K562 (cell line): ENCODE measurements at regions not wholly inside any gene's neighbourhood (a gene's known extent, or its start where the extent isn't known, plus 50 kb on each side); places are given as distances from the start of the nearest gene placed in this dataset.

Experiments used
- ATAC-seq: fragments of 200-7000 bp; cut with Tn5 transposase; 3 replicates; pipeline ENCODE4 v1.9.1; 2020; ENCODE audit warnings: moderate library complexity
- BruUV-seq: library from RNA; stranded (reverse); fragments of 400-500 nt; replicated peaks from 2 replicates; lab custom pipeline; 2021; lab: Mats Ljungman, UMichigan
- CTCF ChIA-PET: fragments of 300-600 bp; formaldehyde crosslinking; extraction: SDS; loops from one replicate; lab custom pipeline; 2021; ENCODE audit warnings: low intra/inter-chr PET ratio; lab: Yijun Ruan, JAX
- POLR2A ChIA-PET: fragments of 300-600, 350-650 bp; sonication (Branson Sonifier 250); formaldehyde crosslinking; extraction: SDS; loops from one replicate; lab custom pipeline; 2021; ENCODE audit warnings: antibody characterized with exemption, inconsistent platforms; lab: Yijun Ruan, JAX
- DNase-seq, 4 experiments: peaks; one replicate each; pipeline versions ENCODE4 v3.0.0 to v3.0.0-alpha.2; 2011 to 2018; ENCODE audit warnings: low spot score in 3 of 4, mixed read lengths in 3 of 4; ENCODE audit errors: extremely low read depth in 1 of 4
- FAIRE-seq: peaks from 2 replicates; lab custom pipeline; 2011; peaks lifted over from hg19 to GRCh38; lab: Jason Lieb, UNC
- H2AFZ ChIP-seq: 2 replicates; pipeline ENCODE4 v1.6.0; 2011; ENCODE audit warnings: low read depth, low read length, control low read depth, inconsistent platforms
- H3K27ac ChIP-seq: fragments of 200-600 bp; 3 replicates; pipeline ENCODE4 v1.8.0; 2011; ENCODE audit warnings: low read depth, mild to moderate bottlenecking, control low read depth, inconsistent platforms, low read length, moderate library complexity, mixed read lengths; ENCODE audit errors: extremely low read depth
- H3K27me3 ChIP-seq, 2 experiments: fragments of 300-600 bp in 1 of 2; 2 replicates in 1 of 2; 3 replicates in 1 of 2; pipeline versions ENCODE4 v1.6.0 to v1.8.0; 2011; ENCODE audit warnings: inconsistent platforms in 2 of 2, low read length in 2 of 2, mild to moderate bottlenecking in 1 of 2, mixed read lengths in 1 of 2, moderate library complexity in 1 of 2; ENCODE audit not compliant: control insufficient read depth in 2 of 2, insufficient read depth in 2 of 2
- H3K36me3 ChIP-seq: fragments of 300-600 bp; 3 replicates; pipeline ENCODE4 v1.8.0; 2011; ENCODE audit warnings: mild to moderate bottlenecking, low read length, inconsistent platforms; ENCODE audit not compliant: control insufficient read depth, insufficient read depth
- H3K4me1 ChIP-seq, 2 experiments: fragments of 200-600 bp in 1 of 2; replicated peaks in 1 of 2; 2 replicates in 1 of 2; 3 replicates in 1 of 2; pipeline versions ENCODE4 v1.5.1 to v1.8.0; 2011; ENCODE audit warnings: inconsistent platforms in 2 of 2, low read length in 2 of 2, mild to moderate bottlenecking in 1 of 2, mixed read lengths in 1 of 2, moderate library complexity in 1 of 2; ENCODE audit not compliant: control insufficient read depth in 2 of 2, insufficient read depth in 2 of 2
- H3K4me2 ChIP-seq: 2 replicates; pipeline ENCODE4 v1.6.1; 2011; ENCODE audit warnings: low read length, control low read depth, inconsistent platforms, mixed read lengths; ENCODE audit not compliant: insufficient read depth
- H3K4me3 ChIP-seq: fragments of 200-600 bp; sonication (generic), shearing (Covaris generic); 2 replicates; pipeline ENCODE4 v1.5.1; 2016; ENCODE audit warnings: control low read depth, inconsistent platforms
- H3K79me2 ChIP-seq: fragments of 200-600 bp; 3 replicates; pipeline ENCODE4 v1.8.0; 2011; ENCODE audit warnings: low read length, inconsistent platforms; ENCODE audit not compliant: control insufficient read depth, insufficient read depth
- H3K9ac ChIP-seq, 2 experiments: 2 replicates each; pipeline versions ENCODE4 v1.6.0 to v1.6.1; 2011; ENCODE audit warnings: low read depth in 2 of 2, low read length in 2 of 2, control low read depth in 1 of 2, inconsistent platforms in 1 of 2, mild to moderate bottlenecking in 1 of 2, mixed read lengths in 1 of 2; ENCODE audit not compliant: insufficient read depth in 1 of 2
- H3K9me1 ChIP-seq: one replicate; pipeline ENCODE4 v1.6.0; 2011; ENCODE audit warnings: inconsistent platforms, mild to moderate bottlenecking, low read length, moderate library complexity; ENCODE audit not compliant: control insufficient read depth, insufficient read depth
- H3K9me3 ChIP-seq: replicated peaks from 2 replicates; pipeline ENCODE4 v1.5.1; 2011; ENCODE audit warnings: low read depth, low read length, inconsistent platforms; ENCODE audit not compliant: control insufficient read depth, insufficient read depth
- H4K20me1 ChIP-seq: replicated peaks from 2 replicates; pipeline ENCODE4 v1.6.1; 2011; ENCODE audit warnings: low read length, inconsistent platforms, mixed read lengths; ENCODE audit not compliant: control insufficient read depth, insufficient read depth
- CEBPG ChIP-seq, 3 experiments: fragments of 200-800 bp in 1 of 3; sonication (Bioruptor generic) in 1 of 3; sonication (generic) in 1 of 3; formaldehyde crosslinking in 1 of 3; IDR thresholded peaks in 2 of 3; conservative IDR thresholded peaks in 1 of 3; 2 replicates each; pipeline versions ENCODE4 v1.6.1 to v1.8.0; 2016 to 2022; ENCODE audit warnings: missing compliant biosample characterization in 2 of 3, missing genetic modification characterization in 2 of 3, mild to moderate bottlenecking in 1 of 3, missing genetic modification reagents in 1 of 3
- CHD4 ChIP-seq: fragments of 200-600 bp; sonication (generic); IDR thresholded peaks from 3 replicates; pipeline ENCODE4 v1.6.1; 2012; ENCODE audit warnings: low read depth, mild to moderate bottlenecking, mixed read lengths, low read length, inconsistent platforms; ENCODE audit not compliant: insufficient read depth, insufficient replicate concordance, poor library complexity, severe bottlenecking
- ERF ChIP-seq: fragments of 450-650 bp; formaldehyde crosslinking; IDR thresholded peaks from 2 replicates; pipeline ENCODE4 v1.4.0; 2020; ENCODE audit warnings: mild to moderate bottlenecking, mixed read lengths
- HIVEP1 ChIP-seq: fragments of 250-450 bp; sonication (Bioruptor Pico); IDR thresholded peaks from 2 replicates; pipeline ENCODE4 v1.4.0; 2020; ENCODE audit warnings: mild to moderate bottlenecking
- L3MBTL2 ChIP-seq: fragments of 450-650 bp; IDR thresholded peaks from 2 replicates; pipeline ENCODE4 v1.6.1; 2016; ENCODE audit warnings: mild to moderate bottlenecking, moderate library complexity
- POLR2AphosphoS2 ChIP-seq: IDR thresholded peaks from 2 replicates; pipeline ENCODE4 v1.6.1; 2012; ENCODE audit warnings: low read length, improper control_type of control experiment
- RAD21 ChIP-seq, 2 experiments: fragments of 250-450 bp in 1 of 2; fragments of 450-650 bp in 1 of 2; sonication (Bioruptor Pico) in 1 of 2; formaldehyde crosslinking in 1 of 2; IDR thresholded peaks in 1 of 2; conservative IDR thresholded peaks in 1 of 2; 2 replicates each; pipeline versions ENCODE4 v1.4.0 to v1.8.0; 2020 to 2022; ENCODE audit warnings: mild to moderate bottlenecking in 2 of 2, moderate library complexity in 1 of 2
- SNRNP70 ChIP-seq: fragments of 200-400 bp; formaldehyde crosslinking; optimal IDR thresholded peaks from 2 replicates; pipeline ENCODE3; 2017; ENCODE audit warnings: low read depth, low read length
- TRIM24 ChIP-seq, 2 experiments: fragments of 450-650 bp; IDR thresholded peaks; 2 replicates each; pipeline ENCODE4 v1.6.1; 2016
- ZNF217 ChIP-seq: sonication (generic); formaldehyde crosslinking; IDR thresholded peaks from 2 replicates; pipeline ENCODE4 v1.8.0; 2022; ENCODE audit warnings: mild to moderate bottlenecking, missing genetic modification reagents
- ZSCAN32 ChIP-seq: fragments of 450-650 bp; formaldehyde crosslinking; IDR thresholded peaks from 2 replicates; pipeline ENCODE4 v1.4.0; 2020; ENCODE audit warnings: mild to moderate bottlenecking, moderate library complexity
- WGBS: fragments of 100-300 bp; shearing (Covaris generic); methylation state at CpG from one replicate; pipeline ENCODE4 v1.1.6; 2016; ENCODE audit warnings: low coverage, mixed read lengths; ENCODE audit not compliant: insufficient coverage; ENCODE audit errors: missing lambda C conversion rate; 5-methylcytosine and 5-hydroxymethylcytosine counted together
- in situ Hi-C: fragments of 300-500 bp; cut with MboI; formaldehyde crosslinking; loops from 4 replicates; pipeline ENCODE4 v1.15.0; 2018; ENCODE audit warnings: inconsistent platforms, mixed read lengths
- intact Hi-C: fragments of 100-400 bp; cut with micrococcal nuclease; formaldehyde crosslinking; loops from 2 replicates; pipeline ENCODE4 v1.14.2; 2022
- TF ChIP-seq, protein P1 (sequence below): fragments of 450-650 bp; formaldehyde crosslinking; IDR thresholded peaks from 2 replicates; pipeline ENCODE4 v1.4.0; 2022; ENCODE audit warnings: mild to moderate bottlenecking, moderate library complexity
- TF ChIP-seq, protein P2 (sequence below): sonication (generic); formaldehyde crosslinking; IDR thresholded peaks from 2 replicates; pipeline ENCODE4 v1.8.1; 2023; ENCODE audit warnings: mild to moderate bottlenecking, missing genetic modification reagents
- TF ChIP-seq, protein P3 (sequence below): fragments of 450-650 bp; IDR thresholded peaks from 2 replicates; pipeline ENCODE4 v1.6.1; 2014; ENCODE audit warnings: low read depth, mild to moderate bottlenecking, moderate library complexity, borderline replicate concordance
- TF ChIP-seq, protein P4 (sequence below), 2 experiments: fragments of 450-650 bp in 1 of 2; sonication (generic) in 1 of 2; formaldehyde crosslinking in 1 of 2; IDR thresholded peaks in 1 of 2; conservative IDR thresholded peaks in 1 of 2; 2 replicates each; pipeline versions ENCODE4 v1.6.1 to v1.8.1; 2016 to 2023; ENCODE audit warnings: mild to moderate bottlenecking in 2 of 2, moderate library complexity in 2 of 2, inconsistent platforms in 1 of 2, missing genetic modification reagents in 1 of 2

DNA sequence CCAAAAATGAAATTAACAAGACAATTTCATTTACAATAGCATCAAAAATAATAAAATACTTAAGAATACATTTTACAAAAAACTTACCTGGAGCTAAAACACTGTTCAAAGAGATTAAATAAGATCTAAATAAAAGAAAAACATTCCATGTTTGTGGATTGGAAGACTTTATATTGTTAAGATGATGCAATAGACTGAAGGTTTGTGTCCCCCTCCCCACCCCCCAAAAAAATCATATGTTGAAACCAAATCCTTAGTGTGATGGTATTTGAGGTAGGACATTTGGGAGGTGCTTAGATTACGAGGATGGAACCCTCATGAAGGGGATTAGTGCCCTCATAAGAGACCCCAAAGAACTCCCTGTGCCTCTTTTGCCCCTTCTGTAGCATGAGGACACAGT is 117.6 kb downstream of the ZNF467 start:
- no peaks in the 10 kb centered on the region for H3K9me1 ChIP-seq
- ChIA-PET POLR2A (no interaction called here), CTCF (no interaction called here)
- no peak overlapping the region for H3K9ac ChIP-seq
- in situ Hi-C loops (no loop called here), intact Hi-C loops (loop anchor here (2.0 kb wide), 1 partner anchor 21 kb away; no protein-coding TSS in a partner anchor)
- H2AFZ ChIP-seq: no peak overlapping the region
- H3K4me3 ChIP-seq: no peak overlapping the region
- H3K27ac ChIP-seq: no peak overlapping the region
- no peaks in the 10 kb centered on the region for H3K9me3 ChIP-seq
- DNase-seq: no peak
- ATAC-seq: no peak
- no peak overlapping the region for H3K4me2 ChIP-seq
- H4K20me1 ChIP-seq: no peaks in the 10 kb centered on the region
- BruUV-seq: no TSS peak
- no peaks in the 10 kb centered on the region for H3K4me1 ChIP-seq
- FAIRE-seq: no peak
- H3K27me3 ChIP-seq: no peaks in the 10 kb centered on the region; a peak in 2 of 5 replicates
- no peaks in the 10 kb centered on the region for H3K79me2 ChIP-seq
- no peaks in the 10 kb centered on the region for H3K36me3 ChIP-seq
- WGBS: 0% methylated on average over 1 of the region's 1 CpG
- TF ChIP-seq L3MBTL2 (0 out of 2 replicates have a peak, but pooled peaks have one; percentile 17), SNRNP70 (no peak), TRIM24 (IDR thresholded peaks at IDR 0.05) (peak; percentile 84 to 90; a peak in 3 of 4 replicates), RAD21 (CRISPR knock-in tag; conservative IDR thresholded peaks at IDR 0.05 in 1 of 2, IDR thresholded peaks at IDR 0.05 in 1 of 2) (no peak), ZNF217 (CRISPR knock-in tag) (no peak), HIVEP1 (CRISPR knock-in tag) (no peak), POLR2AphosphoS2 (no peak), CEBPG (CRISPR knock-in tag; IDR thresholded peaks at IDR 0.05) (0 out of 2 replicates have a peak, but pooled peaks have one; percentile 31), CEBPG (tag; conservative IDR thresholded peaks at IDR 0.05 in 1 of 2, IDR thresholded peaks at IDR 0.05 in 1 of 2) (peak; percentile 86 to 87), ERF (CRISPR knock-in tag) (no peak), CHD4 (no peak), ZSCAN32 (CRISPR knock-in tag) (peak; percentile 45; the same call in 1 of the 2 replicates)
- TF ChIP-seq, protein P1, sequence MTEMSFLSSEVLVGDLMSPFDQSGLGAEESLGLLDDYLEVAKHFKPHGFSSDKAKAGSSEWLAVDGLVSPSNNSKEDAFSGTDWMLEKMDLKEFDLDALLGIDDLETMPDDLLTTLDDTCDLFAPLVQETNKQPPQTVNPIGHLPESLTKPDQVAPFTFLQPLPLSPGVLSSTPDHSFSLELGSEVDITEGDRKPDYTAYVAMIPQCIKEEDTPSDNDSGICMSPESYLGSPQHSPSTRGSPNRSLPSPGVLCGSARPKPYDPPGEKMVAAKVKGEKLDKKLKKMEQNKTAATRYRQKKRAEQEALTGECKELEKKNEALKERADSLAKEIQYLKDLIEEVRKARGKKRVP (CRISPR knock-in tag): peak; percentile 53; the same call in 1 of the 2 replicates
- TF ChIP-seq, protein P2, sequence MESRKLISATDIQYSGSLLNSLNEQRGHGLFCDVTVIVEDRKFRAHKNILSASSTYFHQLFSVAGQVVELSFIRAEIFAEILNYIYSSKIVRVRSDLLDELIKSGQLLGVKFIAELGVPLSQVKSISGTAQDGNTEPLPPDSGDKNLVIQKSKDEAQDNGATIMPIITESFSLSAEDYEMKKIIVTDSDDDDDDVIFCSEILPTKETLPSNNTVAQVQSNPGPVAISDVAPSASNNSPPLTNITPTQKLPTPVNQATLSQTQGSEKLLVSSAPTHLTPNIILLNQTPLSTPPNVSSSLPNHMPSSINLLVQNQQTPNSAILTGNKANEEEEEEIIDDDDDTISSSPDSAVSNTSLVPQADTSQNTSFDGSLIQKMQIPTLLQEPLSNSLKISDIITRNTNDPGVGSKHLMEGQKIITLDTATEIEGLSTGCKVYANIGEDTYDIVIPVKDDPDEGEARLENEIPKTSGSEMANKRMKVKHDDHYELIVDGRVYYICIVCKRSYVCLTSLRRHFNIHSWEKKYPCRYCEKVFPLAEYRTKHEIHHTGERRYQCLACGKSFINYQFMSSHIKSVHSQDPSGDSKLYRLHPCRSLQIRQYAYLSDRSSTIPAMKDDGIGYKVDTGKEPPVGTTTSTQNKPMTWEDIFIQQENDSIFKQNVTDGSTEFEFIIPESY (CRISPR knock-in tag): no peak
- TF ChIP-seq, protein P3, sequence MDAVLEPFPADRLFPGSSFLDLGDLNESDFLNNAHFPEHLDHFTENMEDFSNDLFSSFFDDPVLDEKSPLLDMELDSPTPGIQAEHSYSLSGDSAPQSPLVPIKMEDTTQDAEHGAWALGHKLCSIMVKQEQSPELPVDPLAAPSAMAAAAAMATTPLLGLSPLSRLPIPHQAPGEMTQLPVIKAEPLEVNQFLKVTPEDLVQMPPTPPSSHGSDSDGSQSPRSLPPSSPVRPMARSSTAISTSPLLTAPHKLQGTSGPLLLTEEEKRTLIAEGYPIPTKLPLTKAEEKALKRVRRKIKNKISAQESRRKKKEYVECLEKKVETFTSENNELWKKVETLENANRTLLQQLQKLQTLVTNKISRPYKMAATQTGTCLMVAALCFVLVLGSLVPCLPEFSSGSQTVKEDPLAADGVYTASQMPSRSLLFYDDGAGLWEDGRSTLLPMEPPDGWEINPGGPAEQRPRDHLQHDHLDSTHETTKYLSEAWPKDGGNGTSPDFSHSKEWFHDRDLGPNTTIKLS: no peak
- TF ChIP-seq, protein P4, sequence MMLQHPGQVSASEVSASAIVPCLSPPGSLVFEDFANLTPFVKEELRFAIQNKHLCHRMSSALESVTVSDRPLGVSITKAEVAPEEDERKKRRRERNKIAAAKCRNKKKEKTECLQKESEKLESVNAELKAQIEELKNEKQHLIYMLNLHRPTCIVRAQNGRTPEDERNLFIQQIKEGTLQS (IDR thresholded peaks at IDR 0.05): peak; percentile 82
- TF ChIP-seq, protein P4 (CRISPR knock-in tag; conservative IDR thresholded peaks at IDR 0.05): no peak
